Neural progenitor cell (in vitro differentiated cells): ENCODE measurements at regions not wholly inside any gene's neighbourhood (a gene's known extent, or its start where the extent isn't known, plus 50 kb on each side); places are given as distances from the start of the nearest gene placed in this dataset.

ENCODE experiments used
- DNase-seq: peaks from one replicate; pipeline ENCODE4 v3.0.0-alpha.2; 2016; ENCODE audit warnings: low spot score
- H2AFZ ChIP-seq: fragments of 200-600 bp; sonication (generic); replicated peaks from 2 replicates; pipeline ENCODE4 v1.6.1; 2016; ENCODE audit warnings: antibody characterized with exemption
- H3F3A ChIP-seq: fragments of 200-600 bp; sonication (generic); 2 replicates; pipeline ENCODE4 v1.6.1; 2016; ENCODE audit warnings: antibody characterized with exemption, low read depth
- H3K27ac ChIP-seq: fragments of 200-600 bp; sonication (generic); 2 replicates; pipeline ENCODE4 v1.5.1; 2016; ENCODE audit warnings: mild to moderate bottlenecking
- H3K27me3 ChIP-seq: fragments of 200-600 bp; sonication (generic); 2 replicates; pipeline ENCODE4 v1.6.1; 2016; ENCODE audit warnings: mild to moderate bottlenecking, moderate library complexity
- H3K36me3 ChIP-seq: fragments of 200-600 bp; sonication (generic); 2 replicates; pipeline ENCODE4 v1.5.1; 2016
- H3K4me1 ChIP-seq: fragments of 200-600 bp; sonication (generic); 2 replicates; pipeline ENCODE4 v1.6.1; 2016; ENCODE audit warnings: mixed run types
- H3K4me2 ChIP-seq: fragments of 200-600 bp; sonication (generic); 2 replicates; pipeline ENCODE4 v1.6.1; 2016
- H3K4me3 ChIP-seq: fragments of 200-600 bp; sonication (generic); 2 replicates; pipeline ENCODE4 v1.5.1; 2016
- H3K79me2 ChIP-seq: fragments of 200-600 bp; sonication (generic); 2 replicates; pipeline ENCODE4 v1.6.1; 2016; ENCODE audit warnings: low read depth
- H3K9ac ChIP-seq: fragments of 200-600 bp; sonication (generic); 2 replicates; pipeline ENCODE4 v1.6.1; 2016
- H3K9me3 ChIP-seq: fragments of 200-600 bp; sonication (generic); 2 replicates; pipeline ENCODE4 v1.5.1; 2016; ENCODE audit warnings: low read depth
- H4K20me1 ChIP-seq: fragments of 200-600 bp; sonication (generic); 2 replicates; pipeline ENCODE4 v1.6.1; 2016; ENCODE audit warnings: low read depth
- H3K27ac Mint-ChIP-seq: 3 replicates; pipeline ENCODE4 v1.8.0; 2021; ENCODE audit warnings: mixed read lengths
- H3K27me3 Mint-ChIP-seq: 2 replicates; pipeline ENCODE4 v1.8.0; 2022; ENCODE audit warnings: low read depth, mild to moderate bottlenecking, inconsistent platforms, moderate library complexity, mixed read lengths; ENCODE audit not compliant: insufficient read depth
- H3K36me3 Mint-ChIP-seq: 3 replicates; pipeline ENCODE4 v1.8.0; 2021; ENCODE audit warnings: mixed read lengths
- H3K4me1 Mint-ChIP-seq: 3 replicates; pipeline ENCODE4 v1.8.0; 2021; ENCODE audit warnings: mixed read lengths
- H3K4me3 Mint-ChIP-seq: 3 replicates; pipeline ENCODE4 v1.8.0; 2021; ENCODE audit warnings: mild to moderate bottlenecking, moderate library complexity, mixed read lengths
- H3K9me3 Mint-ChIP-seq: 3 replicates; pipeline ENCODE4 v1.8.0; 2020; ENCODE audit warnings: mixed read lengths
- EZH2 ChIP-seq: fragments of 200-600 bp; sonication (generic); IDR thresholded peaks from 2 replicates; pipeline ENCODE4 v1.6.1; 2017; ENCODE audit warnings: antibody characterized with exemption, mild to moderate bottlenecking, moderate library complexity
- EZH2phosphoT487 ChIP-seq: fragments of 200-600 bp; sonication (generic); IDR thresholded peaks from 2 replicates; pipeline ENCODE4 v1.6.1; 2017; ENCODE audit warnings: antibody characterized with exemption
- TF ChIP-seq, protein P1 (sequence below): fragments of 200-600 bp; sonication (generic); IDR thresholded peaks from 2 replicates; pipeline ENCODE4 v1.5.1; 2017; ENCODE audit warnings: antibody characterized with exemption, mild to moderate bottlenecking

DNA sequence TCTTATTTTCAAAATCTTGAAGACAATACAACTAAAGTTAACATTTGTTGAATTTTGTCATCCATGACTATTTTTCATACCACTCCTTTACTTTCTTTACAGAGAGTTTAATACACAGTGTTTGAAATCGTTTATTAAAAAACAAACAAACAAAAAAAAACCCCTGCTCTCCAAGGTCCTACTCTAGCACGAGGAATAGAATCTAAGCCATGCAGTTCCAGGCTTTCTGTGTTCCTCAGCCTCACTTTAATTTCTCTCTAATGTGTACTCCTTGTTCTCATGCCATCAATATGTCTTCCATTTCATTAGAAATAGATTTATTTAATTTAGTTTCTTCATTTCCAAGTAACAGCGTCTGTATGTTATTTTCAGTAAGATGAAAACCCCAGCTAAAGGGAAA lies 381.2 kb upstream of the MC4R start:
- no peaks in the 10 kb centered on the region for H3K4me1 ChIP-seq
- no peak overlapping the region for H3K9ac ChIP-seq
- H3K27me3 ChIP-seq, result no peaks in the 10 kb centered on the region
- Mint-ChIP-seq H3K9me3 (no peaks in the 10 kb centered on the region), H3K36me3 (no peaks in the 10 kb centered on the region), H3K4me3 (no peak overlapping the region), H3K4me1 (no peaks in the 10 kb centered on the region), H3K27me3 (no peaks in the 10 kb centered on the region), H3K27ac (no peak overlapping the region)
- no peak overlapping the region for H3K4me2 ChIP-seq
- no peak overlapping the region for H2AFZ ChIP-seq
- no peaks in the 10 kb centered on the region for H3K36me3 ChIP-seq
- no peak overlapping the region for H3K4me3 ChIP-seq
- TF ChIP-seq EZH2 (no peak), EZH2phosphoT487 (no peak)
- TF ChIP-seq, protein P1, sequence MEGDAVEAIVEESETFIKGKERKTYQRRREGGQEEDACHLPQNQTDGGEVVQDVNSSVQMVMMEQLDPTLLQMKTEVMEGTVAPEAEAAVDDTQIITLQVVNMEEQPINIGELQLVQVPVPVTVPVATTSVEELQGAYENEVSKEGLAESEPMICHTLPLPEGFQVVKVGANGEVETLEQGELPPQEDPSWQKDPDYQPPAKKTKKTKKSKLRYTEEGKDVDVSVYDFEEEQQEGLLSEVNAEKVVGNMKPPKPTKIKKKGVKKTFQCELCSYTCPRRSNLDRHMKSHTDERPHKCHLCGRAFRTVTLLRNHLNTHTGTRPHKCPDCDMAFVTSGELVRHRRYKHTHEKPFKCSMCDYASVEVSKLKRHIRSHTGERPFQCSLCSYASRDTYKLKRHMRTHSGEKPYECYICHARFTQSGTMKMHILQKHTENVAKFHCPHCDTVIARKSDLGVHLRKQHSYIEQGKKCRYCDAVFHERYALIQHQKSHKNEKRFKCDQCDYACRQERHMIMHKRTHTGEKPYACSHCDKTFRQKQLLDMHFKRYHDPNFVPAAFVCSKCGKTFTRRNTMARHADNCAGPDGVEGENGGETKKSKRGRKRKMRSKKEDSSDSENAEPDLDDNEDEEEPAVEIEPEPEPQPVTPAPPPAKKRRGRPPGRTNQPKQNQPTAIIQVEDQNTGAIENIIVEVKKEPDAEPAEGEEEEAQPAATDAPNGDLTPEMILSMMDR, result no peak
- no peak overlapping the region for H3K27ac ChIP-seq
- H3F3A ChIP-seq, result no peaks in the 10 kb centered on the region
- H3K79me2 ChIP-seq, result no peaks in the 10 kb centered on the region
- DNase-seq, result no peak
- no peaks in the 10 kb centered on the region for H4K20me1 ChIP-seq
- H3K9me3 ChIP-seq, result no peaks in the 10 kb centered on the region

DNA sequence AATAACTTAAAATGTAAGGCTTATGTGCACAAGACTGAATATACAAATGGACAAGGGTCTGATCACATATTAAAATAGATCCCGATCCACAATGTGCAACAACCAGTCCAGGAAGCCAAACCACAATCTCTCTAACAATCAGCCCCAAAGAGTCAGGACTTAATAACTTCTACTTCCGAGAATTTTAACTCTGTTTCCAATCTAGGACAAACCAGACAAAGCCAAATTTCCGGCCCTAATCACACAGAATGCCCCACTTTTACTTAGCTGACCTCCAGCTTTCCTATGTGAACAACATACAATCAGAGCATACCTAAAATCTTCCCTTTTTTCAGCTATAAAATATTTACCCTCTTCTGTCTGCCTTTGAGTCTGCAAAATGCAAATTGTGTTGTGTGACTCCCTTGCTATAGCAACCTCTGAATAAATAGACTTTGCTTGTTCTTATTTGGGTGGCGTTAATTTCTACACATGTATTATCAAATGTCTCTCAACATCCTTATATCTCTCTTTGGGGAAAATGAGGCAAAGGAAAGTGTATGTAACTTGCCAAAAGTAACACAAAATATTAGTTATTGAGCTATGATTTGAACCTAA lies 381.9 kb upstream of the MC4R start:
- no peaks in the 10 kb centered on the region for H3K4me1 ChIP-seq
- no peaks in the 10 kb centered on the region for H3F3A ChIP-seq
- no peak overlapping the region for H2AFZ ChIP-seq
- no peaks in the 10 kb centered on the region for H3K9me3 Mint-ChIP-seq
- no peaks in the 10 kb centered on the region for H4K20me1 ChIP-seq
- TF ChIP-seq EZH2phosphoT487 (no peak), EZH2 (no peak)
- TF ChIP-seq, protein P1, result no peak
- no peaks in the 10 kb centered on the region for H3K27me3 ChIP-seq
- no peak overlapping the region for H3K4me3 Mint-ChIP-seq
- no peak overlapping the region for H3K27ac Mint-ChIP-seq
- H3K4me2 ChIP-seq, result no peak overlapping the region
- H3K36me3 ChIP-seq, result no peaks in the 10 kb centered on the region
- H3K27me3 Mint-ChIP-seq, result no peaks in the 10 kb centered on the region
- no peaks in the 10 kb centered on the region for H3K36me3 Mint-ChIP-seq
- no peak for DNase-seq
- no peak overlapping the region for H3K4me3 ChIP-seq
- no peak overlapping the region for H3K9ac ChIP-seq
- H3K27ac ChIP-seq, result no peak overlapping the region
- H3K4me1 Mint-ChIP-seq, result no peaks in the 10 kb centered on the region
- H3K9me3 ChIP-seq, result no peaks in the 10 kb centered on the region
- no peaks in the 10 kb centered on the region for H3K79me2 ChIP-seq

DNA sequence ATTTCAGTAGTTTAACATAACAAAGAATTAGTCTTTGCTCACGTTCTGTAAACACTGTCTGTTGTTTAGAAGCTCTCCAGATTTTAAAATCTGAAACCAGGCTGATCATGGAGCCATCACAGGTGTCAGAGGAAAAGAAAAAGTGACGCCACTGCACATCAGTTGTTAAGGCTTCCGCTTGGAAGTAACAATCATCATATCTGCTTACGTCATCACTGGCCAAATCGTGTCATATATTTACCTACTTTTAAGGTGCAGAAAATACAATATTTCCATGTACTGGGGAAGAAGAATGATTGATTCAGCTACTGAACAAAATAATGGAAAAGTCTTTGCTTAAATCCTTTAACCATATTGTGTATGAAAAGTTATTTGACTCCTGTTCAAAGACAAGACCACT lies 382.6 kb upstream of the MC4R start:
- no peak for DNase-seq
- H3K36me3 Mint-ChIP-seq, result no peaks in the 10 kb centered on the region
- H3K4me1 ChIP-seq, result no peaks in the 10 kb centered on the region
- H3K4me1 Mint-ChIP-seq, result no peaks in the 10 kb centered on the region
- no peaks in the 10 kb centered on the region for H3K9me3 ChIP-seq
- no peaks in the 10 kb centered on the region for H3K27me3 ChIP-seq
- TF ChIP-seq EZH2 (no peak), EZH2phosphoT487 (no peak)
- TF ChIP-seq, protein P1, result no peak
- H3K27ac Mint-ChIP-seq, result no peak overlapping the region
- no peaks in the 10 kb centered on the region for H3K36me3 ChIP-seq
- no peaks in the 10 kb centered on the region for H3K27me3 Mint-ChIP-seq
- no peak overlapping the region for H3K4me2 ChIP-seq
- H3K4me3 Mint-ChIP-seq, result no peak overlapping the region
- H3F3A ChIP-seq, result no peaks in the 10 kb centered on the region
- H4K20me1 ChIP-seq, result no peaks in the 10 kb centered on the region
- no peak overlapping the region for H2AFZ ChIP-seq
- H3K4me3 ChIP-seq, result no peak overlapping the region
- H3K9me3 Mint-ChIP-seq, result no peaks in the 10 kb centered on the region
- no peak overlapping the region for H3K9ac ChIP-seq
- no peak overlapping the region for H3K27ac ChIP-seq
- no peaks in the 10 kb centered on the region for H3K79me2 ChIP-seq
